SK-N-SH (cell line): ENCODE measurements at regions not wholly inside any gene's neighbourhood (a gene's known extent, or its start where the extent isn't known, plus 50 kb on each side); places are given as distances from the start of the nearest gene placed in this dataset.

Experiments used
- CTCF ChIA-PET: fragments of 300-600, 350-600 bp; formaldehyde crosslinking; extraction: SDS; loops from one replicate; lab custom pipeline; 2021; lab: Yijun Ruan, JAX
- POLR2A ChIA-PET: fragments of 350-600 bp; sonication (Branson Sonifier 250); formaldehyde crosslinking; extraction: SDS; loops from one replicate; lab custom pipeline; 2020; ENCODE audit warnings: antibody characterized with exemption, inconsistent platforms; lab: Yijun Ruan, JAX
- DNase-seq: peaks from one replicate; pipeline ENCODE4 v3.0.0; 2012
- H2AFZ ChIP-seq: fragments of 200-600 bp; sonication (generic); 2 replicates; pipeline ENCODE4 v1.8.1; 2016; ENCODE audit warnings: antibody characterized with exemption, mild to moderate bottlenecking, low read depth
- H3F3A ChIP-seq: fragments of 200-600 bp; sonication (generic); replicated peaks from 2 replicates; pipeline ENCODE3; 2016; ENCODE audit warnings: antibody characterized with exemption, mild to moderate bottlenecking; ENCODE audit not compliant: insufficient read depth
- H3K27ac ChIP-seq, 2 experiments: fragments of 200-500 bp in 1 of 2; fragments of 200-600 bp in 1 of 2; sonication (Bioruptor generic) in 1 of 2; sonication (generic), shearing (Covaris generic) in 1 of 2; 2 replicates each; pipeline versions ENCODE4 v1.5.1 to v1.6.1; 2014 to 2016; ENCODE audit warnings: low read depth in 2 of 2, inconsistent platforms in 1 of 2, low read length in 1 of 2, mild to moderate bottlenecking in 1 of 2, mixed read lengths in 1 of 2
- H3K27me3 ChIP-seq: fragments of 200-600 bp; sonication (generic), shearing (Covaris generic); 2 replicates; pipeline ENCODE4 v1.6.1; 2016; ENCODE audit warnings: mixed run types; ENCODE audit not compliant: insufficient read depth
- H3K36me3 ChIP-seq, 2 experiments: fragments of 200-500 bp in 1 of 2; fragments of 200-600 bp in 1 of 2; sonication (Bioruptor generic) in 1 of 2; sonication (generic) in 1 of 2; replicated peaks in 1 of 2; 2 replicates each; pipeline versions ENCODE3 to v1.5.1; 2014 to 2016; ENCODE audit warnings: low read length in 1 of 2, mild to moderate bottlenecking in 1 of 2; ENCODE audit not compliant: insufficient read depth in 2 of 2, control insufficient read depth in 1 of 2
- H3K4me1 ChIP-seq, 2 experiments: fragments of 200-500 bp in 1 of 2; fragments of 200-600 bp in 1 of 2; sonication (Bioruptor generic) in 1 of 2; sonication (generic), shearing (Covaris generic) in 1 of 2; 2 replicates each; pipeline versions ENCODE4 v1.5.1 to v1.6.1; 2014 to 2016; ENCODE audit warnings: low read depth in 1 of 2, low read length in 1 of 2, mixed run types in 1 of 2; ENCODE audit not compliant: insufficient read depth in 2 of 2, control insufficient read depth in 1 of 2
- H3K4me2 ChIP-seq: fragments of 200-600 bp; sonication (generic), shearing (Covaris generic); 2 replicates; pipeline ENCODE4 v1.6.1; 2017; ENCODE audit warnings: mixed run types
- H3K4me3 ChIP-seq, 2 experiments: fragments of 200-500 bp in 1 of 2; fragments of 200-600 bp in 1 of 2; sonication (Bioruptor generic) in 1 of 2; sonication (generic), shearing (Covaris generic) in 1 of 2; 2 replicates each; pipeline versions ENCODE4 v1.5.1 to v1.8.1; 2014 to 2016; ENCODE audit warnings: low read depth in 2 of 2, inconsistent platforms in 1 of 2, low read length in 1 of 2, mild to moderate bottlenecking in 1 of 2, mixed read lengths in 1 of 2, moderate library complexity in 1 of 2
- H3K79me2 ChIP-seq: fragments of 200-600 bp; sonication (generic); 2 replicates; pipeline ENCODE4 v1.8.1; 2017; ENCODE audit warnings: mild to moderate bottlenecking; ENCODE audit not compliant: insufficient read depth
- H3K9ac ChIP-seq: fragments of 200-600 bp; sonication (generic); 2 replicates; pipeline ENCODE4 v1.6.1; 2017; ENCODE audit warnings: mixed run types
- H3K9me2 ChIP-seq: fragments of 200-600 bp; sonication (generic); 2 replicates; pipeline ENCODE4 v1.6.1; 2017; ENCODE audit warnings: mixed run types
- H3K9me3 ChIP-seq: fragments of 200-600 bp; sonication (generic); 2 replicates; pipeline ENCODE4 v1.6.1; 2017; ENCODE audit warnings: mixed run types, mild to moderate bottlenecking, moderate library complexity
- H4K20me1 ChIP-seq: fragments of 200-600 bp; sonication (generic); 2 replicates; pipeline ENCODE4 v1.6.1; 2017; ENCODE audit warnings: mild to moderate bottlenecking, mixed run types; ENCODE audit not compliant: insufficient read depth
- CHD2 ChIP-seq: fragments of 150-350 bp; IDR thresholded peaks from 2 replicates; pipeline ENCODE4 v1.6.1; 2018; ENCODE audit warnings: low read length; ENCODE audit not compliant: partially characterized antibody
- ELF1 ChIP-seq: IDR thresholded peaks from 2 replicates; pipeline ENCODE4 v1.4.0; 2012
- EP300 ChIP-seq, 2 experiments: IDR thresholded peaks; 2 replicates each; pipeline versions ENCODE4 v1.4.0 to v1.6.1; 2012; ENCODE audit warnings: borderline replicate concordance in 1 of 2, low read depth in 1 of 2, low read length in 1 of 2
- FOSL2 ChIP-seq: IDR thresholded peaks from 2 replicates; pipeline ENCODE4 v1.4.0; 2012; ENCODE audit warnings: low read depth, mild to moderate bottlenecking, moderate library complexity, borderline replicate concordance
- FOXJ3 ChIP-seq: sonication (generic); formaldehyde crosslinking; IDR thresholded peaks from 2 replicates; pipeline ENCODE4 v1.5.1; 2020; ENCODE audit warnings: mild to moderate bottlenecking, missing genetic modification reagents
- FOXM1 ChIP-seq: IDR thresholded peaks from 2 replicates; pipeline ENCODE4 v1.4.0; 2012; ENCODE audit warnings: low read depth, mild to moderate bottlenecking
- GATA2 ChIP-seq: sonication (generic); formaldehyde crosslinking; IDR thresholded peaks from 2 replicates; pipeline ENCODE4 v1.5.0; 2020; ENCODE audit warnings: mild to moderate bottlenecking, missing genetic modification reagents
- JUND ChIP-seq: IDR thresholded peaks from 2 replicates; pipeline ENCODE4 v1.4.0; 2012
- MEF2A ChIP-seq: IDR thresholded peaks from 2 replicates; pipeline ENCODE4 v1.4.0; 2012; ENCODE audit warnings: low read depth, borderline replicate concordance
- NFIC ChIP-seq: IDR thresholded peaks from 2 replicates; pipeline ENCODE4 v1.4.0; 2012; ENCODE audit warnings: borderline replicate concordance
- NRF1 ChIP-seq: IDR thresholded peaks from 2 replicates; pipeline ENCODE4 v1.6.1; 2012; ENCODE audit warnings: low read depth, mild to moderate bottlenecking, low read length
- PBX3 ChIP-seq: IDR thresholded peaks from 2 replicates; pipeline ENCODE4; 2012
- POLR2AphosphoS5 ChIP-seq: IDR thresholded peaks from 2 replicates; pipeline ENCODE4 v1.6.1; 2012; ENCODE audit warnings: low read depth, low read length
- RAD21 ChIP-seq: IDR thresholded peaks from 2 replicates; pipeline ENCODE4 v1.6.1; 2012; ENCODE audit warnings: mild to moderate bottlenecking, low read length
- RCOR1 ChIP-seq: fragments of 150-350 bp; IDR thresholded peaks from 2 replicates; pipeline ENCODE4 v1.6.1; 2017; ENCODE audit warnings: antibody characterized with exemption, low read length
- SIN3A ChIP-seq: IDR thresholded peaks from 2 replicates; pipeline ENCODE4 v1.6.1; 2012; ENCODE audit warnings: low read depth, mild to moderate bottlenecking, low read length, moderate library complexity, borderline replicate concordance
- SMC3 ChIP-seq: IDR thresholded peaks from 2 replicates; pipeline ENCODE4 v1.6.1; 2012; ENCODE audit warnings: low read depth, low read length, improper control_type of control experiment
- TAF1 ChIP-seq: IDR thresholded peaks from 2 replicates; pipeline ENCODE4 v1.6.1; 2012; ENCODE audit warnings: low read depth, mild to moderate bottlenecking, low read length, moderate library complexity, borderline replicate concordance
- TCF12 ChIP-seq: IDR thresholded peaks from 2 replicates; pipeline ENCODE4 v1.4.0; 2012
- USF1 ChIP-seq: IDR thresholded peaks from 2 replicates; pipeline ENCODE4 v1.4.0; 2012; ENCODE audit warnings: low read depth, borderline replicate concordance
- USF2 ChIP-seq: fragments of 150-350 bp; IDR thresholded peaks from 2 replicates; pipeline ENCODE4 v1.6.1; 2017; ENCODE audit warnings: antibody characterized with exemption, low read length, low read depth, borderline replicate concordance
- ZBTB33 ChIP-seq: IDR thresholded peaks from 2 replicates; pipeline ENCODE4 v1.4.0; 2012; ENCODE audit warnings: low read depth, borderline replicate concordance
- WGBS: methylation state at CpG from one replicate; pipeline ENCODE4 v1.1.6; 2017; ENCODE audit warnings: low lambda C conversion rate; 5-methylcytosine and 5-hydroxymethylcytosine counted together

- TF ChIP-seq SMC3 (no peak), TAF1 (no peak), USF2 (no peak), RCOR1 (no peak), ELF1 (no peak), RAD21 (no peak), FOXJ3 (CRISPR knock-in tag) (no peak), JUND (no peak), PBX3 (no peak), NFIC (no peak), MEF2A (no peak), TCF12 (no peak)
- H2AFZ ChIP-seq = no peak overlapping the region
- no peaks in the 10 kb centered on the region for H3K4me1 ChIP-seq
- no peak overlapping the region for H3K4me3 ChIP-seq
- no peaks in the 10 kb centered on the region for H3K27me3 ChIP-seq
- H3K27ac ChIP-seq = no peak overlapping the region
- ChIA-PET CTCF (no interaction called here), POLR2A (no interaction called here)
- no peaks in the 10 kb centered on the region for H4K20me1 ChIP-seq
- H3F3A ChIP-seq = no peaks in the 10 kb centered on the region
- 2% methylated on average over 3 of the region's 3 CpGs for WGBS
- no peak overlapping the region for H3K4me2 ChIP-seq
- H3K9ac ChIP-seq = no peak overlapping the region
- no peaks in the 10 kb centered on the region for H3K9me3 ChIP-seq
- no peaks in the 10 kb centered on the region for H3K79me2 ChIP-seq
- H3K9me2 ChIP-seq = no peaks in the 10 kb centered on the region
- DNase-seq = no peak
- no peaks in the 10 kb centered on the region for H3K36me3 ChIP-seq
Observed at GRCh38 chr12:61823102-61823501, 437.1 kb upstream of the USP15 start.

- Histone ChIP-seq H3K9me2 (no peaks in the 10 kb centered on the region), H3K79me2 (no peaks in the 10 kb centered on the region), H3K4me2 (no peak overlapping the region), H3K4me3 (no peak overlapping the region), H3K36me3 (no peaks in the 10 kb centered on the region), H3K9ac (no peak overlapping the region), H2AFZ (no peak overlapping the region), H3F3A (no peaks in the 10 kb centered on the region), H3K9me3 (no peaks in the 10 kb centered on the region), H3K4me1 (no peaks in the 10 kb centered on the region), H3K27me3 (no peaks in the 10 kb centered on the region), H4K20me1 (no peaks in the 10 kb centered on the region), H3K27ac (no peak overlapping the region)
- ChIA-PET CTCF (no interaction called here), POLR2A (no interaction called here)
- DNase-seq = no peak
- 4% methylated on average over 5 of the region's 5 CpGs for WGBS
- TF ChIP-seq POLR2AphosphoS5 (no peak), JUND (no peak), CHD2 (no peak), FOXM1 (no peak), RCOR1 (no peak), USF1 (no peak), NRF1 (no peak), GATA2 (CRISPR knock-in tag) (no peak), SIN3A (no peak), PBX3 (no peak), ZBTB33 (no peak), FOSL2 (no peak), TCF12 (no peak), EP300 (IDR thresholded peaks at IDR 0.05; ENCODE audit: borderline replicate concordance in 1 of 2, low read depth in 1 of 2, low read length in 1 of 2) (no peak)
Observed at GRCh38 chr12:61846765-61847164, 413.4 kb upstream of the USP15 start.
